NCI-H2081 (cell line): ENCODE measurements at regions not wholly inside any gene's neighbourhood (a gene's known extent, or its start where the extent isn't known, plus 50 kb on each side); places are given as distances from the start of the nearest gene placed in this dataset.
"Not testable (repeated sequence)": the region's sequence is repeated elsewhere in the genome, so short reads cannot be mapped to it uniquely, and the experiment has no call there.

Experiments used
- DNase-seq, 2 experiments: peaks; one replicate each; lab custom pipeline; 2025; lab: John Stamatoyannopoulos, UW

DNA sequence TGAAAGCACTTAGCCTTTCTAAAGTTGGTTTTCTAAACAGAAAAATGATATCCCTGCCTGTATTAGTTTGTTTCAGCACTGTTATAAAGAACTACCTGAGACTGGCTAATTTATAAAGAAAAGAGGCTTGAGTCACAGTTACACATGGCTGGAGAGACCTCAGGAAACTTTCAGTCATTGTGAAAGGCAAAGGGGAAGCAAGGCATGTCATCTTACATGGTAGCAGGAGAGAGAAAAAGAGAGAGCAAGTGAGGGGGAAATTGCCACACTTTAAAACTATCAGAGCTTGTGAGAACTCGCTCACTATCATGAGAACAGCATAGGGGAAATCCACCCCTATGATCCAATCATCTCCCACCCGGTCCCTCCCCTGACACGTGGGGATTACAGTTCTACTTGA lies 64.9 kb downstream of the FAM170A start:
- no peak for DNase-seq

DNA sequence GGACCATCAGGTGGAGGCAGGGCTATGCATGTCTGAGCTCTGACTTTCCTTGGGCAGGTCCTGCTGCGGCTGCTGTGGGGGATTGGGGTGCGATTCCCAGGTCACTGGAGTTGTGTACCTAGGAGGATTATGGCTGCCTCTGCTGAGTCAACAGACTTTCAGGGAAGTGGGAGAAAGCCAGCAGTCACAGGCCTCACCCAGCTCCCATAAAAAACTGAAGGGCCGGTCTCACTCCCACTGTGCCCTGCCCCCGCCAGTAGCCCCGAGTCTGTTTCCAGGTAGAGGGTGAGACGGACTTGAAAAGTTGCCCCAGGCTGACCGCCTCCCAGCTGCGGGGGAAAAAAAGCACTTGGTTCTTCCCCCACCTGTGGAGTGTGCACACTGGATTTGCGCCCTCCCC lies 76.7 kb downstream of the FAM170A start:
- DNase-seq = no peak

- no peak for DNase-seq
These were observed 78.9 kb downstream of the FAM170A start for GRCh38 chr5:119708076-119708790.

DNA sequence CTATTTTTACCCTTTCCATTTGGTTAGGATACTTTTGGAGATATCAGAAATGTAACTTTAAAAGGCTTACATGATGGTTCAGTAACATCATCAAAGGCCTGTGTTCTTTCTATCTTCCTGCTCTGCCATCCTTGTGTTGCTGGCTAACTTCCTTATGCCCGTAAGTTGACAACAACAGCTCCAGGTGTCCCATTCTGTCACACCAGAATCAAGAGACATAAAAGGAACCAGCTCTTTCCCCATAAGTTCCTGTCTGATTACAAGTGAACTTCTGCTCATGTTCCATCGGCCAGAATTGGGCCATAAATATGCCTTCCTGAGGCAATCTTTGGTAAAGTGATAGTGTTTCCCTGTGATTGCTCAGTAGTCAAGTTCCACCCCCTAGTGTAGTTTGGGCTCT lies 92.4 kb downstream of the FAM170A start:
- DNase-seq = no peak

DNA sequence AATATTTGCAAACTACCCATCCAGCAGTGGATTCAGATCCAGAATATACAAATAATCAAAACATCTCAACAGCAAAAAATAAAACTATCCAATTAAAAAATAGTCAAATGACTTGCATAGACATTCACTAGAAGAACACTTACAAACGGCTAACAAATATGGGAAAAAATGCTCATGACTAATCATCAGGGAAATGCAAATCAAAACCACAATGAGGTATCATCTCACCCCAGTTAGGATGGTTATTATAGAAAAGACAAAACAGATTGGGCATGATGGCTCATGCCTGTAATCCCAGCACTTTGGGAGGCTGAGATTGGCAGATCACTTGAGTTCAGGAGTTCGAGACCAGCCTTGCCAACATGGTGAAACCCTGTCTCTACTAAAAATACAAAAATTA lies 95.9 kb downstream of the FAM170A start:
- DNase-seq = not testable (repeated sequence)

GRCh38 chr5:119726544-119726943 lies 97.2 kb downstream of the FAM170A start:
- no peak for DNase-seq

- DNase-seq = no peak
These were observed 110.9 kb downstream of the FAM170A start for GRCh38 chr5:119740225-119740624.

DNA sequence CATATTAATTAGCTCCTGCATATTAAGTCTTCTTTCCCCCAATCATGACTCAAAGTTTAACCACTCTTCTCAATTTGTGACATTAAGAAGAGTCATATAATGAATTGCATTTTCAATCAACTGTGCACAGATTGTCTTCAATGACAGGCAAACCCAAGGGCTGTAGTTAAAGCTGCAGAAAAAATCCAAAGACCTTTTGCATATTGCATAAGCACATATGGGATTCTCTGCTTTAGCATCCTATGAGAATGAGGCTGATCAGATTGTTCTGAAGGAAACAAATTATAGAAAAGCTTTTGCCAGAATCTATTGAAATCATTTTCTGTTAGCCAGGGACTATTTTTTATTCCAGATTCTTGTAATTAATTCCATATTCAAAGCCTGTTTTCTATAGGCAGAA lies 112.3 kb downstream of the FAM170A start:
- DNase-seq = no peak

- DNase-seq = no peak
These were observed 113.0 kb downstream of the FAM170A start for GRCh38 chr5:119742311-119742710.

DNA sequence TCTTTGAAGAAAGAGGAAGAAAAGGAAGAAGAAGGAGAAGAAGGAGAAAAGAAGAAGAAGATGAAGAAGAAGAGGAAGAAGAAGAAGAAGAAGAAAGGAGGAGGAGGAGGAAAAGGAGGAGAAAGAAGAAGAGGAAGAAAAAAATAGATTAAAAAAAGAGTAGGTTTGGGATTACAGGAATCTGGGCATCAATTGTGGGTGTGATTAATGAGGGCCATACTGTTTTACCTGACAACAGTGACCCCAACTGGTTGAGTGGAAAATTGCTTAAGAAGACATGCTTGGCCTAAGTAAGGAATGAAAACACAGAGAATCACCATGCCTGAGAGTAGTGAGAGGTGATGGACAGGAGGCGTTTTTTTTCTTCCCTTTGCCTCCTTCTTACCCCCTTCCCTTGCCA lies 114.6 kb downstream of the FAM170A start:
- peak in 1 of 2 experiments; percentile 44 for DNase-seq

- DNase-seq = no peak
These were observed 116.6 kb downstream of the FAM170A start for GRCh38 chr5:119745976-119746375.

- DNase-seq = no peak
These were observed 117.6 kb downstream of the FAM170A start for GRCh38 chr5:119746984-119747383.

DNA sequence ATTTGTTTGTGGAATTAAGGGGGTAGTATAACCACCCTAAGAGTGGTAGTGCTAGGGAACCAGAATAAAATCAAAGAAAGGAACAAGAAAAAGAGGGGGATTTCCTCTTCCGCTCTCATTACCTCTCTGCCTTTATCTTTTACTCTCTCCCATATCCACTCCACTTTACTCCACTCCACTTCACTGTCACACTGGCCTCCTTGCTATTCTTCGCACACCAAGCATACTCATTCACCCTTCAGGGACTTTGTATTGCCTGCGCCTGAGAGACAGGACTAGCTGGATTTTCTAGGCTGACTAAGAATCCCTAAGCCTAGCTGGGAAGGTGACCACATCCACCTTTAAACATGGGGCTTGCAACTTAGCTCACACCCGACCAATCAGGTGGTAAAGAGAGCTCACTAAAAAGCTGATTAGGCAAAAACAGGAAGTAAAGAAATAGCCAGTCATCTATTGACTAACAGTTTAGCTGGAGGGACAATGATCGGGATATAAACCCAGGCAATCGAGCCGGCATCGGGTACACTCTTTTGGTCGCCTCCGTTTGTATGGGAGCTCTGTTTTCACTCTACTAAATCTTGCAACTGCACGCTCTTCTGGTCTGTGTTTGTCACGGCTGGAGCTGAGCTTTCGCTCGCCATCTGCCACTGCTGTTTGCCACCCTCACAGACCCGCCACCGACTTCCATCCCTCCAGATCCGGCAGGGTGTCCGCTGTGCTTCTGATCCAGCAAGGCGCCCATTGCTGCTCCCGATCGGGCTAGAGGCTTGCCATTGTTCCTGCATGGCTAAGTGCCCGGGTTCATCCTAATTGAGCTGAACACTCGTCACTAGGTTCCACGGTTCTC lies 121.8 kb downstream of the FAM170A start:
- DNase-seq = no peak

DNA sequence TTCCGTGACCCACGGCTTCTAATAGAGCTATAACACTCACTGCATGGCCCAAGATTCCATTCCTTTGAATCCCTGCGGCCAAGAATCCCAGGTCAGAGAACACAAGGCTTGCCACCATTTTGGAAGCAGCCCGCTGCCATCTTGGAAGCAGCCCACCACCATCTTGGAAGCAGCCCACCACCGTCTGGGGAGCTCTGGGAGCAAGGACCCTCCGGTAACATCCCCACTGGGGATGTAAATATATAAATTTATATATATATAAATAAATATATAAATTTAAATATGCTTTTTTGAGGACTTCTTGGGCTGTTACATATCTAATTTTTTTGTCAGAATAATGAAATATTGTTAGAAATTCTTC lies 122.4 kb downstream of the FAM170A start:
- DNase-seq = no peak

- no peak for DNase-seq
These were observed 123.8 kb downstream of the FAM170A start for GRCh38 chr5:119752921-119753886.

- DNase-seq = not testable (repeated sequence)
These were observed 125.5 kb downstream of the FAM170A start for GRCh38 chr5:119754825-119755224.

GRCh38 chr5:119757276-119757675 lies 127.9 kb downstream of the FAM170A start:
- no peak for DNase-seq

DNA sequence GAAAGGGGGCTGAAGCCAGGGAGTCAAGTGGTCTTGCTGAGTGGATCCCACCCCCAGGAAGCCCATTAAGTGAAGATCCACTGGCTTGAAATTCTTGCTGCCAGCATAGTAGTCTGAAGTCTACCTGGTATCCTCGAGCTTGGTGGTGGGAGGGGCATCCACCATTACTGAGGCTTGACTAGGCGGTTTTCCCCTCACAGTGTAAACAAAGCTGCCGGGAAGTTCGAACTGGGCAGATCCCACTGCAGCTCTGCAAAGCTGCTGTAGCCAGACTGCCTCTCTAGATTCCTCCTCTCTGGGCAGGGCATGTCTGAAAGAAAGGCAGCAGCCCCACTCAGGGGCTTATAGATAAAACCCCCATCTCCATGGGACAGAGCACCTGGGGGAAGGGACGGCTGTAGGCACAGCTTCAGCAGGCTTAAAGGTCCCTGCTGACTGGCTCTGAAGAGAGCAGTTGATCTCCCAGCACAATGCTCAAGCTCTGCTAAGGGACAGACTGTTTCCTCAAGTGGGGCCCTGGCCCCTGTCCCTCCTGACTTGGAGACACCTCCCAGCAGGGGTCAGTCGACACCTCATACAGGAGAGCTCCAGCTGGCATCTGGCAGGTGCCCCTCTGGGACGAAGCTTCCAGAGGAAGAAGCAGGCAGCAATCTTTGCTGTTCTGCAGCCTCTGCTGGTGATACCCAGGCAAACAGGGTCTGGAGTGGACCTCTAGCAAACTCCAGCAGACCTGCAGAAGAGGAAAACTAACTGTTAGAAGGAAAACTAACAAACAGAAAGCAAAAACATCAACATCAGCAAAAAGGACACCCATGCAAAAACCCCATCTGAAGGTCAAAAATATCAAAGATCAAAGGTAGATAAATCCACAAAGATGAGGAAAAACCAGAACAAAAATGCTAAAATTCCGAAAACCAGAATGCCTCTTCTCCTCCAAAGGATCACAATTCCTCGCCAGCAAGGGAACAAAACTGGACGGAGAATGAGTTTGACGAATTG lies 140.6 kb downstream of the FAM170A start:
- DNase-seq = not testable (repeated sequence)

- DNase-seq = not testable (repeated sequence)
These were observed 150.8 kb downstream of the FAM170A start for GRCh38 chr5:119780145-119780544.

DNA sequence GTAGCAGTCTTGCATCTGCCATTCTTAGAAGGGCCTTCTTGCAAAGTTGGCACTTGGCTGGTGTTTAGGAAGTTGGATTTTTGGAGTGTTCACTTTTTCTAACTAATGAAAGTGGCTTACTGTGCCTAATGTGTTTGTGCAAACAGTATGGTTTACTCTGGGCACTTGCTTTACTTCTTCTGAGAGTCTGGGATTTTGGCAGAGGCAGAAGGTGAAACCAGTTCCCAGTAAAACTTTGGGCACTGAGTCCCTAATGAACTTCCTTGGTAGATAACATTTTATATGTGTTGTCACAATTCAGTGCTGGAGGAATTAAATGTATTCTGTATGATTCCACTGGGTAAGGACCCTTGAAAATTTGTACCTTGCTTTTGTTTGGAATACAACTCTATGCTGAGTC lies 155.7 kb downstream of the FAM170A start:
- DNase-seq = no peak
